Stimulated activated CD4-positive, alpha-beta T cell treated with anti-CD3 and anti-CD28 coated beads, Interleukin-1b, Interleukin-23, amount 100 ng/mL, for 48 hours (primary cell): ENCODE measurements at regions not wholly inside any gene's neighbourhood (a gene's known extent, or its start where the extent isn't known, plus 50 kb on each side); places are given as distances from the start of the nearest gene placed in this dataset.

ENCODE experiments used
- DNase-seq: peaks from one replicate; pipeline ENCODE4 v3.0.0-alpha.2; 2020

DNA sequence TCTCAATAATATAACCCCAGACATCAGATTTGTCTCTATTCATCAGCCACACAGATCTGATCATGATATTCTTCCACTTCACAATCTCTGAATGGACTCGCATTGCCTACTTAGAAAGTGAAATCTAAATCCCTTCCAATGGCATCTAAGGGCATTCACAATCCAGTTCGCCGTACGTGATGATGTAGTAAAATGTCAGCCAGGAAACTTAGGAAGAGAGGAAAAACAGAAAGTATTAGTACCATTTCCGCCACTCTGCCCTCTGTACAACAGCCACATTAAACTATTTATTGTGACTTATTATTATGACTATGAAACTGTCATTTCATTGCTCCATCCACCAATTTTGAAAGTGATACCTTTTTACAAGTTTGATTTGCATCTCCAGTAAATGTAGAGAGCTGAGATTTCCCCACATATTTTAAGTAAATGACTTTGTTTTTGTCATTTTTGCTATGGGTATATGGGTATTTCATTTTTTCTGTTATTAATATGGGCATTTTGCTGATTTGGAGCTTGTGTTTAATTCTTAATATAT is 69.4 kb upstream of the SMIM36 start:
- DNase-seq, result no peak

GRCh38 chr17:55577687-55578086 is 66.4 kb upstream of the SMIM36 start:
- peak; percentile 52 for DNase-seq

GRCh38 chr17:55576996-55577586 is 65.8 kb upstream of the SMIM36 start:
- DNase-seq, result peak; percentile 72

DNA sequence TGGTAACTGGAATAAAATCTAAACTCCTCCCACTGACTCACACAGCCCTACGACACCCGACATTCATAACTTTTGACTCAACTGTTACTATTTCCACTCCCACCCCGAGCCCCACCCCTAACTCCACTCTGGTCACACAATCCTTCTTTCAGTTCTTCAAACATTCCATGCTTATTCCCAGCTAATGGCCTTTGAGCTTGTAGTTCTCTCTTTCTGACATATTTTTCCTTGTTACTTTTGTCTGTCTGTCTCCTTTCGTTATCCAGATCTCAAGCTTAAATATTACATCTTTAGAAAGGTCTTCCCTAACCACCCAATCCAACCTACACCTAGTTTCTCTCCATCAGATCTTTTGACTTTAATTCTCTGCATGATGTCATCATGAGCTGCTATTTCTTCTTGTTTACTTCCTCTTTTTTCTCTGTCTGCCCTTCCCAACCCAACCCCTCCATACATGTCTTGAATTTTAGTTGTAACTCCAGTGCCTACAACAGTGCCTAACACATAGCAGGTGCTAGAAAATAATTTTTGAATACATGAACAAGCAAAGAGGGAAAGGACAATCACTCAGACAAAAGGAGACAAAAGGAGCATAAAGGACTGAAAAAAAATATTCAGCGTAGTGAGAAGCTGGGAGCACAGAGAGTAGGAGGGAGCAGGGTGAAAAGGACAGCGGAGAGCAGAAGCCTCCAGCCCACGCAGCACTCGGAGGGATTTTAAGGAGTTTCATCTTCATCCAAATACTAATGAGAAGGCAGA is 65.2 kb upstream of the SMIM36 start:
- no peak for DNase-seq

DNA sequence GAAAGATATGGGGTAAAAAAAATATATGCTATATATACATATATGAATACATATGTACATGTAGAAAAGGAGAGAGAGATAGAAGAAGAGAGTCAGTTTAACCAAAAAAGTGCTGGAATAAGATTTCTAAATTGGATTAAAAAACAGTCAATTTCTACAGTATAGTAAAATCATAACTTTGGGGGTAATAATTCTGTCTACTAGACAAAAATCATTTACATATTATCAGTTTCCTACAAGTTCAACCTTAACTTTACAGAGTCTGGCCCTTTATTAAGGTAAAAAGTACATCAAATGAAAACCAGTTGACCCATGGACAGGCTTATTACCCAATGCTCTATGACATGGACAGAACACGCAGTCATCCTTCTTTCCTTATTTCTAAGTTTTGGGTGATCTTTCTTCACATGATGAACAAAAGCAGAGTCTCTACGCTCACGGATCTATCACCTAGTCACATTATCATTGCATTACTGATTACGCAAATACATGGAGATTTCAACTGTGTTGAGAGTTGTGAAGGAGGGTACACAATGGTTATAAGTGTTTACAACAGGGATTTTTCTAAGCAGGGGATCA is 63.9 kb upstream of the SMIM36 start:
- DNase-seq, result no peak

- no peak for DNase-seq
Observed at GRCh38 chr17:55572599-55572998, 61.3 kb upstream of the SMIM36 start.

GRCh38 chr17:55572139-55572538 is 60.9 kb upstream of the SMIM36 start:
- no peak for DNase-seq

DNA sequence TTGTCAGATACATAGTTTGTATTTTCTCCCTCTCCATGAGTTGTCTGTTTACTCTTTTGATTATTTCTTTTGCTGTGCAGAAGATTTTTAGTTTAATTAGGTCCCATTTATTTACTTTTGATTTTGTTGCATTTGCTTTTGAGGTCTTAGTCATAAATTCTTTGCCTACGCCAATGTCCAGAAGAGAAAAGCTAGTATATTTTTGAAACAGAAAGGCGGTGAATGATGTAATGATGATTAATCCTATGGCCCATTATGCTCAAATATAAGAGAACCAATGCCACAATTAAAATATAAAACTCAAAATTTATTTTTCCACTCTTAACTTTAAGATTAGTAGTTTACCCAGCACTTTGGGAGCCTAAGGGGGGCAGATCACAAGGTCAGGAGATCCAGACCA is 59.8 kb upstream of the SMIM36 start:
- DNase-seq, result no peak

- no peak for DNase-seq
Observed at GRCh38 chr17:55570391-55570790, 59.1 kb upstream of the SMIM36 start.

- no peak for DNase-seq
Observed at GRCh38 chr17:55567240-55568214, 56.3 kb upstream of the SMIM36 start.

- no peak for DNase-seq
Observed at GRCh38 chr17:55564081-55564480, 52.8 kb upstream of the SMIM36 start.

DNA sequence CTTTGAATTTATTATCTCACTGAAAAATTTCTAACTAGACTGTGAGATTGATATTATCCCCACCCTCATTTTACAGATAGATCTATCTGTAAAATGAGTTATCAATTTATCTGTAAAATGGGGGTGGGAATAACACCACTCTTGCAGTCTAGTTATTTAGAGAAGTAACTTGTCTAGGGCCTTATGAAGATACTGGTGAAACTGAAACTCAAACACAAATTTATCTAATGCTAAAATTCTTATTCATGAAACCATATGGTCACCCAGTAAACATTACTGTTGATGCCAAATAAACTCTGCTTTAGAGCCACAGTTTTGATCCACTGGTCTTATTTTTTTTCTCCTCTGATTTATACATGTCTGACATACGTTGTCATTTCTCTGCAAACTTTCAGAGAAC is 52.1 kb upstream of the SMIM36 start:
- no peak for DNase-seq

- DNase-seq, result no peak
Observed at GRCh38 chr17:55561973-55562495, 50.8 kb upstream of the SMIM36 start.

GRCh38 chr17:55561316-55561972 is 50.2 kb upstream of the SMIM36 start:
- DNase-seq, result no peak
